Neural cell (in vitro differentiated cells): ENCODE measurements at regions not wholly inside any gene's neighbourhood (a gene's known extent, or its start where the extent isn't known, plus 50 kb on each side); places are given as distances from the start of the nearest gene placed in this dataset.

Experiments
- H2AFZ ChIP-seq: fragments of 200-600, 300-800 bp; sonication (generic), shearing (Covaris generic); 2 replicates; pipeline ENCODE4 v1.6.0; 2014; ENCODE audit warnings: low read depth, mild to moderate bottlenecking, antibody characterized with exemption, low read length, moderate library complexity
- H3F3A ChIP-seq: fragments of 200-600 bp; shearing (Covaris generic); 2 replicates; pipeline ENCODE4 v1.6.1; 2016; ENCODE audit warnings: mild to moderate bottlenecking, moderate library complexity, mixed read lengths, antibody characterized with exemption, low read length; ENCODE audit not compliant: insufficient read depth, poor library complexity, severe bottlenecking
- H3K27ac ChIP-seq: fragments of 200-600, 300-800 bp; sonication (generic), shearing (Covaris generic); 2 replicates; pipeline ENCODE4 v1.5.1; 2014; ENCODE audit warnings: mild to moderate bottlenecking, low read length, moderate library complexity
- H3K27me3 ChIP-seq: fragments of 300-800, 200-600 bp; sonication (generic), shearing (Covaris generic); 2 replicates; pipeline ENCODE4 v1.6.0; 2014; ENCODE audit warnings: mild to moderate bottlenecking, low read depth, low read length, moderate library complexity; ENCODE audit not compliant: insufficient read depth
- H3K36me3 ChIP-seq: fragments of 300-800, 200-600 bp; sonication (generic), shearing (Covaris generic); 2 replicates; pipeline ENCODE4 v1.5.1; 2014; ENCODE audit warnings: mild to moderate bottlenecking, antibody characterized with exemption, low read length, moderate library complexity; ENCODE audit not compliant: insufficient read depth
- H3K4me2 ChIP-seq: fragments of 300-800, 200-600 bp; sonication (generic), shearing (Covaris generic); 2 replicates; pipeline ENCODE4 v1.6.0; 2014; ENCODE audit warnings: mild to moderate bottlenecking, low read length
- H3K4me3 ChIP-seq: fragments of 300-800, 200-600 bp; sonication (generic), shearing (Covaris generic); 2 replicates; pipeline ENCODE4 v1.5.1; 2014; ENCODE audit warnings: mild to moderate bottlenecking, low read length, moderate library complexity
- H3K79me2 ChIP-seq: fragments of 200-600 bp; shearing (Covaris generic); replicated peaks from 2 replicates; pipeline ENCODE4 v1.6.0; 2014; ENCODE audit warnings: mild to moderate bottlenecking, low read length, moderate library complexity; ENCODE audit not compliant: insufficient read depth
- H3K9ac ChIP-seq: fragments of 300-800, 200-600 bp; sonication (generic), shearing (Covaris generic); 2 replicates; pipeline ENCODE4 v1.6.1; 2016; ENCODE audit warnings: mild to moderate bottlenecking, low read length, mixed read lengths
- H3K9me2 ChIP-seq: fragments of 200-600 bp; shearing (Covaris generic); 2 replicates; pipeline ENCODE4 v1.6.1; 2016; ENCODE audit warnings: mild to moderate bottlenecking, low read length, mixed read lengths; ENCODE audit not compliant: insufficient read depth
- H3K9me3 ChIP-seq: fragments of 200-600, 300-800 bp; sonication (generic), shearing (Covaris generic); 2 replicates; pipeline ENCODE4 v1.6.1; 2016; ENCODE audit warnings: mild to moderate bottlenecking, mixed run types, low read length, moderate library complexity, mixed read lengths
- H4K20me1 ChIP-seq: fragments of 200-600 bp; shearing (Covaris generic); 2 replicates; pipeline ENCODE4 v1.6.1; 2016; ENCODE audit warnings: mild to moderate bottlenecking, mixed run types; ENCODE audit not compliant: insufficient read depth
- CTCF ChIP-seq: fragments of 450-650 bp; IDR thresholded peaks from 2 replicates; pipeline ENCODE4 v1.5.1; 2014; ENCODE audit warnings: antibody characterized with exemption, mild to moderate bottlenecking, moderate library complexity; ENCODE audit not compliant: poor library complexity, severe bottlenecking
- EP300 ChIP-seq: fragments of 450-650 bp; conservative IDR thresholded peaks from 2 replicates; pipeline ENCODE4 v1.6.1; 2014; ENCODE audit warnings: antibody characterized with exemption, mild to moderate bottlenecking, moderate library complexity; ENCODE audit not compliant: poor library complexity, severe bottlenecking
- EZH2 ChIP-seq: fragments of 200-600, 300-800 bp; shearing (Covaris generic), sonication (generic); IDR thresholded peaks from 2 replicates; pipeline ENCODE4 v1.6.1; 2014; ENCODE audit warnings: antibody characterized with exemption, low read length, borderline replicate concordance, mild to moderate bottlenecking; ENCODE audit not compliant: insufficient read depth, poor library complexity, severe bottlenecking
- MXI1 ChIP-seq: fragments of 450-650 bp; conservative IDR thresholded peaks from 2 replicates; pipeline ENCODE4 v1.6.1; 2014; ENCODE audit warnings: antibody characterized with exemption, mild to moderate bottlenecking; ENCODE audit not compliant: poor library complexity, severe bottlenecking
- POLR2AphosphoS5 ChIP-seq: IDR thresholded peaks from 2 replicates; pipeline ENCODE4 v1.6.1; 2012
- RAD21 ChIP-seq: fragments of 450-650 bp; conservative IDR thresholded peaks from 2 replicates; pipeline ENCODE4 v1.6.1; 2014; ENCODE audit warnings: antibody characterized with exemption, mild to moderate bottlenecking, moderate library complexity
- REST ChIP-seq: IDR thresholded peaks from 2 replicates; pipeline ENCODE4 v1.6.1; 2012; ENCODE audit warnings: borderline replicate concordance
- SMC3 ChIP-seq: fragments of 450-650 bp; conservative IDR thresholded peaks from 2 replicates; pipeline ENCODE4 v1.6.1; 2014; ENCODE audit warnings: antibody characterized with exemption, mild to moderate bottlenecking, moderate library complexity; ENCODE audit not compliant: poor library complexity
- TAF1 ChIP-seq: IDR thresholded peaks from 2 replicates; pipeline ENCODE4 v1.6.1; 2012; ENCODE audit warnings: low read depth

- no peak overlapping the region for H2AFZ ChIP-seq
- TF ChIP-seq REST (no peak), SMC3 (peak; percentile 85), POLR2AphosphoS5 (no peak), EP300 (no peak), TAF1 (no peak), EZH2 (no peak), CTCF (peak; percentile 85), MXI1 (no peak), RAD21 (peak; percentile 82)
- no peaks in the 10 kb centered on the region for H4K20me1 ChIP-seq
These were observed 94.9 kb downstream of the LYZL2 start for GRCh38 chr10:30534465-30535144.

GRCh38 chr10:30531751-30532530 lies 97.6 kb downstream of the LYZL2 start:
- no peak overlapping the region for H3K4me2 ChIP-seq
- H3K9me3 ChIP-seq = no peaks in the 10 kb centered on the region
- no peak overlapping the region for H3K4me3 ChIP-seq
- H2AFZ ChIP-seq = no peak overlapping the region
- H3K9me2 ChIP-seq = no peaks in the 10 kb centered on the region
- no peak for TF ChIP-seq MXI1
- no peak for TF ChIP-seq EP300
- no peak for TF ChIP-seq POLR2AphosphoS5
- TF ChIP-seq EZH2 = no peak
- no peak for TF ChIP-seq SMC3
- no peak for TF ChIP-seq CTCF
- TF ChIP-seq RAD21 = no peak
- no peak for TF ChIP-seq TAF1
- no peak for TF ChIP-seq REST
- H4K20me1 ChIP-seq = no peaks in the 10 kb centered on the region
- H3K27ac ChIP-seq = no peak overlapping the region
- H3K79me2 ChIP-seq = no peaks in the 10 kb centered on the region
- H3K9ac ChIP-seq = no peak overlapping the region
- no peaks in the 10 kb centered on the region for H3K27me3 ChIP-seq
- H3K36me3 ChIP-seq = no peaks in the 10 kb centered on the region
- no peaks in the 10 kb centered on the region for H3F3A ChIP-seq

More at GRCh38 chr10:30534465-30535144, 94.9 kb downstream of the LYZL2 start:
- H3K36me3 ChIP-seq = no peaks in the 10 kb centered on the region
- no peak overlapping the region for H3K4me3 ChIP-seq
- no peaks in the 10 kb centered on the region for H3K79me2 ChIP-seq
- no peak overlapping the region for H3K9ac ChIP-seq
- no peak overlapping the region for H3K27ac ChIP-seq
- H3K9me2 ChIP-seq = no peaks in the 10 kb centered on the region
- H3K27me3 ChIP-seq = no peaks in the 10 kb centered on the region
- H3K9me3 ChIP-seq = no peaks in the 10 kb centered on the region
- H3K4me2 ChIP-seq = no peak overlapping the region
- no peaks in the 10 kb centered on the region for H3F3A ChIP-seq
